ENCODE measurements at regions not wholly inside any gene's neighbourhood (a gene's known extent, or its start where the extent isn't known, plus 50 kb on each side); places are given as distances from the start of the nearest gene placed in this dataset.
"Not testable (repeated sequence)": the region's sequence is repeated elsewhere in the genome, so short reads cannot be mapped to it uniquely, and the experiment has no call there.

DNA sequence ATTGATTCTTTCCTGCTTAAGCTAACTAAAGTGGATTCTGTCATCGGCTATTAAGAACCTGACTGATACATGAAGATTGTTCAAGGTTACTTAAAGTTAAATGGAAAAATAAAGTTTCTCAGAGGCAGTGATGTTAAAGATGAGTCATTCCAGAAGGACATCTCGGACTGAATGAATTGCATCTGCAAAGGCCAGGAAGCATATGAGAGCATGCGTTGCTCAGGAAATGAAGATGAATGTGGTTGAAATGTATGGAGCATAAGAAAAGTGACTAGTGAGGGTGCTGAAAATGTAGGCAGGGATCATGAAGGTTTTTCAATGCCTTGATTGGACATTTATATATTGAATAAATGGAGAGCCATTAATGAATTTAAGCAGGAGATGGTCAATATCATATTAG, 133.9 kb upstream of the GHITM start:
- DNase-seq: no peak

DNA sequence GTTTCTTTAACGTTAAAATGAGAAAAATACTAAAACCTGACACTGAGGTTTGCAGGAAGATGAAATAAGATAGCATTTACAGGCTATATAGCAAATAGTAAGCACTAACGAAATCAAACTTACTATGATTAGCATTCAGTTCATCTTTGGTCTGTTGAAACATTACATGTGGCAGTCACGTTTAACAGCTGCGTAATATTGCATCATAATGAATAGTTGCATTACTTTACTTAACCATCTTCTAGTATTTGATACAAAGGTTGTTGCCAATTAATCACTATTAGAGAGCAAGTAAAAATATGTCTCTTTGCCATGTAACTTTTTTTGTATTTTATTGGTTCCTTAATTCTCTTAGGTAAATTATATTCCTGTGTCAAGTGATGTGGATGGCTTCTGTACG, 131.8 kb upstream of the GHITM start:
- DNase-seq: no peak

DNA sequence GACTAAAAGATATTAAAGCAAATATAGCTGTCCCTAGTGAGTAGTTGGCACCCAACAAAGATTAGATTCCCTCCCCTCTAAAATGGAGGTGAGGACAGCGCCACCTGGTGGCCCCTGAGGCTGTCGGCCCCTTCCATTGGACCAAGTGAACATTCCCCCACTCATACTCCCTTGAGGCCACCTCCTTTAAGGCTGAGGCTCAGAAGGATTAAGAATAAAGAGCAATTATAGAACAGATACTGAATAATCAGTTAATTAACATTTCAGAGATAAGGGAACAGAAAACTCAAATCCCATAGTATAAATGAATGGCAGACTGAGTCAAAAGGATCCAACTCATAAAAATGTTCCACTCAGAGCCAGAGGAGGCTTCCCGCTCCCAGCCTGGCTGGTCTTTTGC, 130.4 kb upstream of the GHITM start:
- DNase-seq: peak; percentile 70

DNA sequence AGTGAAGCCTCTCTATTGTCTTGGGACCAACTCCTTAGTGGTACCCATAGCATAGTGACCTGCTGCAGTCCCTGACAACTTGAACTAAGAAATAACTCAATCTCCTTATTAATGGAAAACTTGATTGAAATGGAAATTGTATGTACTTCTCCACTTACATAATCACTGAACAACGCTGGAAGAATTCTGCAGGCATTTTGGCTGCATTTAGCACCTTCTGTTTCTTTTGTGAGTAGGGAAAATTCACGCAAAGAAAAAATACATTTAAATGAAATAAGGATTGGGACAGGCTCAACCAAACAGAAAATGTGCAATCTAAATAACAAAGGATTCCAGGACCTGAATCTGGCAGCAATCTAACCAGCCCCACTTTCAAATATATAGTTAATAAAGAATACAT, 126.9 kb upstream of the GHITM start:
- DNase-seq: no peak

DNA sequence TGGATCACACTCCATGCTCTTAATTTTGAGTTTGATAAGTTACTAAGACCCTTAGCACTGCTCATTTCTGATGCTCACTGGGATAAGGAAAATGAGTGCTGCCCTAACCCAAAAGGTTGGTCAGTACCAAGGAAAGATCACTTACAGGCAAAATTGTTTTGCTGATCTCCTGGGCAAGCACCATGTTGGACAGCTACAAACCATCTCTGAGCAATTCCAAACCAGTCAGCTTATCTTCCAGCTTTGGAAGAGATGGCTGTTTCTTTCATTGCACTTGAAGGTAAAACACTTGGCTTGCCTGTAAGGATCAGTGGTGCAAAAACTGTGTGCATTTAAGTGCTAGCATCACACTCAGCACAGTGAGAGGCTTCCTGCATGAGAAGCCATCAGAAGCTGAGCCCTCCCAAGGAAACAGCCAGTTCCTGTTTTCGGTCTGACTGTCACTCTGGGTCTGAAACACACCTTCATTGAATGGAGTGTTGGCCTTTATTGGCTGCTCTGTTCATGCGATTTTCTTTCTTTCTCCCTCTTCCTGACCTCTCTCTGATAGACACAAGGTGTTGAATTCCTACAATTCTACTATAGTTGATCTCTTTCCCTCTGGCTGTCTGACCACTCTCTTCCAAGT, 126.4 kb upstream of the GHITM start:
- DNase-seq: no peak

DNA sequence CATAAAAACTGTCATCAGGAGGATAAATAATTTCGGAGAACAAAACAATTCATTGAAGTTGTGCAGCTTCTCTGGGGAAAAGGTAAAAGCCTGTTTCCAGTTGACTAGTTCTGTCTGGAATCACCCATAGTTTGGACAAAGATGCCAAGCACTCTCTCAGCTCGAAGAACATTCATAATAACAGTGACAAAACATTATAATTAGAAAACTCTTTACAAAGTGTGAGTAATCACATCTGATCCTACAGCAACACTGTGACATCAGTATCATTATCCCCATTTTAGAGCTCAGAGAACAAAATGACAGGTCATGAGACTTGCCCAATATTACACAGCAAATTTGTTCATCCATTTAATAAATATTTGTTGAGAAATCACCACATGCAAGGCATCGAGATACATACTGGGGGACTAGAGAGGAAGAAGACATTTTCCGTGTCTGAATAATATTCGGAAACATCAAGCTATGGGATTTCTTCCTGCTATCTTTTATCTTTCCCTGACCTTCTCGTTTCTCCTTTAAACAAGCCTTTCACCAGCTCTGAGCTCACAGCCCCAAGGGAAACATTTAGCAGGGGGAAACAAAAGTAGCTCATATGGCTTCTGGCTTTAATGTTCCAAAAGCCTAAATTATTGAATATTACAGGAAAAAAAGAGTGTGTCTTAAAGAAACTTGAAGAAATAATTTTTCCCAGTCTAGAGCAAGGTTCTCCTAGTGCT, 123.3 kb upstream of the GHITM start:
- no peak for DNase-seq

DNA sequence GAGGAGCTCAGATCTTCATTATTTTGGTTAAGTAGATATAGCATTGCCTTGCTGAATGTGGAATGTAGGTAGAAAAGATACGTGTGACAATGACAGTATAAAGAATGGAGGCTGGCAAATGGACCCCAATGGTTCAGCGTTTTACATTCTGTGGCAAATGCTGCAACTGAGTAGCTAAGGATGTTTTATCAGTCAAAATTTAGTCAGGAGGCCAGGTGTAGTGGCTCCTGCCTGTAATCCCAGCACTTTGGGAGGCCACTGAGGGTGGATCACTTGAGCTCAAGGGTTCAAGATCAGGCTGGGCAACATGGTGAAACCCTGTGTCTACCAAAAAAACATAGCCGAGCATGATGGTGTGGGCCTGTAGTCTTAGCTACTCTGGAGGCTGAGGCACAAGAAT, 120.5 kb upstream of the GHITM start:
- DNase-seq: no peak

DNA sequence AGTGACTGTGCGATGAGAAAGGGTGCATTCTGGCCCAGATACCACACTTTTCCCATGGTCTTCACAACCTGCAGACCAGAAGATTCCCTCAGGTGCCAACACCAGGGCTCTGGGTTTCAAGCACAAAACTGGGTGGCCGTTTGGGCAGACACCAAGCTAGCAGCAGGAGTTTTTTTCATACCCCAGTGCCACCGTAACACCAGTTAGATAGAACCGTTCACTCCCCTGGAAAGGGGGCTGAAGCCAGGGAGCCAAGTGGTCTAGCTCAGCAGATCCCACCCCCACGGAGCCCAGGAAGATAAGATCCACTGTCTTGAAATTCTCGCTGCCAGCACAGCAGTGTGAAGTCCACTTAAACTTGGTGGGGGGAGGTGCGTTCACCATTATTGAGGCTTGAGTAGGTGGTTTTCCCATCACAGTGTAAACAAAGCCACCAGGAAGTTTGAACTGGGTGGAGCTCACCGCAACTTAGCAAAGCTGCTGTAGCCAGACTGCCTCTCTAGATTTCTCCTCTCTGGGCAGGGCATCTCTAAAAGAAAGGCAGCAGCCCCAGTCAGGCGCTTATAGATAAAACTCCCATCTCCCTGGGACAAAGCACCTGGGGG, 119.4 kb upstream of the GHITM start:
- DNase-seq: not testable (repeated sequence)

DNA sequence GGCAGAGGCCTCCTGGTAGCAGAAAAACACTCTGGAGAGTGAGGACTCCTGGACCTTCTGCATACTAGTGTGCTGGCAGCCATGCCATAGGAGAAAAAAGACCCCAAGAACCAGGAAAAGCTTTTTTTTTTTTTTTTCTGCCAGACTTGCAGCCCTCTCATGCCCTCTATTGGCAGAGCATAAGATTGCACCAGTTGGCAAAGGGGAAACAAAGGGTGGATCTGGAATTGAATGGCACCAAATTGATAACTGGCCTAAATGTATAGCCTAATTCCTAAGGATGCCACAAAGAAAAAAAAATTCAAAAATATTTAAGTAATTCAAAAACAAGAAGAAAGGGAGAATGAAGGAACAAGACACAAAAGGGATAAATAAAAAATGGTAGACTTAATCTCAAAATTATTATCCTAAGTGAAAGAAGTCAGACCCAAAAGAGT, 112.5 kb upstream of the GHITM start:
- DNase-seq: no peak

DNA sequence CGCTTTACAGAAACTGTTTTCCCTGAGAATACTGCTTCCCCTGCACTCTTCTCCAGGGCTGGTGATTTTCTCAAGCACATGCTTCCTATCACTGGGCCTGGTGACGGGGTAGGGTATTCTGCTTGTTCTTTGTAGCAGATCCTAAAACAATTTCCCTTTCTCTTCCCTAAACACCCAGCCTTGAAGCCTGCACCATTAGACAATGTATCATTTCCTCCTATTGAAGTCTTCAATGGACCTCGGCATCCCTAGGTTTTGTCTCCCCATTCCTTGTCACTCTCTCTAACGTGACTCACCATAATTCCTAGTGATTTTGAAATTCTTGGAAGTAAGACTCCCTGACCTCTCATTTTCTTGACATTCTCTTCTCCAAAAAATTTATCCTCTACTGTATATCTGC, 109.5 kb upstream of the GHITM start:
- no peak for DNase-seq

DNA sequence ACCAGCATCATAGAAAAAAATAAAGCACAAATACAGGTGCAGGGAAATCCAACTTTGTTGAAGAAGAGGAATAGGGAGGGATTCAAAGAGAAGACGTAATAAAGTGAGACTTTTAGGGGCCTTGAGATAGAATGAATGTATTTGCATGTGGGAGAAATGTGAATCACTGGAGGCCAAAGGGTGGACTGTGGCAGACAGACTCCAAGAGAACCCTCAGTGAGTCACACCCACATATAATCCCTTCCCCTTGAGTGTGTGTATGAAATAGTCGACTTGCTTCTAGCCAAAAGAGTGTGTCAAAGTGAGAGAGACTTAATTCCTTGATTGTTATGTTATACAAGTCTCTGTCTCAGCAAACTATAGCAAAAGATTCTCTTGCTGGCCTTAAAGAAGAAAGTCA, 101.3 kb upstream of the GHITM start:
- no peak for DNase-seq

DNA sequence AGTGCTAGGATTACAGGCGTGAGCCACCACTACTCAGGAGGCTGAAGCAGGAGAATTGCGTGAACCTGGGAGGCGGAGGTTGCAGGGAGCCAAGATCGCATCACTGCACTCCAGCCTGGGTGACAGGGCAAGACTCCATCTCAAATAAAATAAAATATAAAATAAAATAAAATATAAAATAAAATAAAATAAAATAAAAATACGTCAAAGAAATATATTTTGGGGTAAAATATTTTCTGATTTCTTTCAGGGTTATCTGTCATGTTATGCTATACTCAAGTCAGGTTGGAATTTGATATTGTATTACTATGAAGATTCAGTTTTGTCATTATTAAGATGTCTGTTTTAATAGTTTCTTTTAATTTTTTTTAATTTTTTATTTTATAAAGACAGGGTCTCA, 99.4 kb upstream of the GHITM start:
- no peak for DNase-seq

DNA sequence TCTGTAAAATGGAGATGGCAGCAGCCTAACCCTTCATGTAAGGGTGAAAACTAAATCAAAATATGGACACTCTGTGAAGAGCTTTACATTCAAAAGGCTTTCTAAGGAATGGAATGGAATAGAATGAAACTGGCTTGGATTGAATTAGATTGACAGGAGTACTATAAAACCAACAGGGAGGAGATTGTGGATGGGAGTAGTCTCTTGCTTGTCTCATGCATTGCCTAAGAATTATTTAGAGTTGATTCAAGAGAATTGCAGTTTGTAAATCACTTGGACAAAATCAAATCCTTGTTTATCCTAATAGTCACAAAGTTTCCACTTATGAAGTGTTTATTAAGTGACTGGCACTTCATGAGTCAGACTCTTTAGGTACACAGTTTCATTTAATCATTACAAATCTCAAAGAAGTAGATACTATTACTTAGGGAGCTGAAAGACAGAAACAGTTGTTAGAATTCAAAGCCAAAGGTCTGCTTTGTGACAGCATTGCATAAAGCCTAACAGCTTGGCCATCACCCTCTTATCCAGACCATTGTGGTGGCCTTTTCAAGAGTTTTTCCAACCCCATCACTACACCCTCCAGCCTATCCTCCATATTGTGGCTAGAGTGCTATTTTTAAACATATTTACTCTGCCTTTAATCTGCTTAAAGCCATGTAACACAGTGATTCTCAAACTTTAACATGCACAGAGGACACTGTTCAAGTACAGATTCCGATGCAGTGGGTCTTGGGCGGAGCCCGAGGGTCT, 91.9 kb upstream of the GHITM start:
- no peak for DNase-seq

DNA sequence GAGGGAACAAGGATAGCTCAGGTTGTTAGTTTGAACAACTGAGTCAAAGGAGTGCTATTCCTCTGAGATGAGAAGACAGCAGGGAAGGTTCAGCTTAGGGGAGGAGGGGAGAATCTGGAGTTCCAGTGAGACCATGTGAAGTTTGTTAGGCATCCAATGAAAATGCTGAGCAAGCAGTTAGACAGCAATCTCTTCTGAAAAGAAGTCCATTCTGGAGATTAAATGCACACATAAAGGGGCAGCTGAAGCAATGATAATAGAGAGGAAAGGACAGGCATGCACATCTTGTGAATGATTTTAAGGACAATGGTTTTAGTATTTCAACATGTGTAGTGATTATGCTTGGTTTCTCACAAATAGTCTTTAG, 89.7 kb upstream of the GHITM start:
- no peak for DNase-seq

DNA sequence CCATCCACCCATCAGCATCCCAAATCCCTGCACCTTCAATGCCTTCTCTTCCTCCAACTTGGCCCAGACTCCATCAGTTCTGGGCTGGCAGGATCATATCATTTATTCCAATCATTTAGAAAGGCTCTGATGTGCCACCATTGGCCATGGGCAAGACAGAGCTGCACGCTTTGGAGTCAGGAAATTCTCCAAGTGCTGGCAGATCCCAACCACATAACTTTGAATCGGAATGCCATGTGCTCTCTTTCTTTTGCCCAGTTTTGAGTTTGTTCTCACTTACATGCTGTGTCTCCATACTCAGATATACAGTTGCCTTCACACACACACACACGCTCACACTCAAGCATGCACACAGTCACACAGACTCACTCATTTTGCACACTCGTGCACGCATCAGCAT, 85.7 kb upstream of the GHITM start:
- no peak for DNase-seq

DNA sequence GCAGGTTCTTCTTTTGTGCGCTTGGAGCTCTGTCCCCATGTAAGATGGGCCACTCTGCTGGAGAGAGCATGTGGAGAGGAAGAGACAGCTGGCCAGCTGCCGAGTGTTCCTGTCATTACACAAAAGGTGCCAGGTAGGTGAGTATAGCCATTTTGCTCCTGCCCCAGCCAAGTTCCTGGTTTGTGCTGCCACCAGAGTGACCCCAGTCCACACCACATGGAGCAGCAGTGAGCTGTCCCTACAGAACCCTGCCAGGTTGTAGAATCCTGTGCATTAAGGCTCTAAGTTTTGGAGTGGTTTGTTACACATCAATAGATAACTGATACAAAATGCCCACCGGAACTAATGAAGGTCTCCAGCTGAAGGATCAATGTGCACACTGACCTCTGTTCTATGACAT, 84.6 kb upstream of the GHITM start:
- no peak for DNase-seq

DNA sequence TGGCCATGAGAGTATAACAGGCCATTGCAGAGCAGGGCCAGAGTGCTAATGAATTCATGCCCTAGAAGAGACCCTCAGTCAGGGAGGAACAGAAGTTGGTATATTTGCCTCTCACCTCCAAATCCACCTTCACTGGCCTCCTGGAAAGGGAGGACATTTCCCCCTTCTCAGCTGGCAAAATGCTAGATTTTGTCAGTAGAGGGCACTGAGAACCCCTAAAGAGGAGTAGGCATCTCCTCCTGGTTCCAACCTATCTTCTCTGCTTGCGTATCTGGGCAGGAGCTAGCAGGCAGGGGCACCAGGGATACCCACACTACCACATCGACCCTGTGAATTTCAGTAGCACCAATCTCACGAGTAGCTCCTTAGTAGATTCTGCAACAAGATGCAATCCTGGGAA, 79.8 kb upstream of the GHITM start:
- no peak for DNase-seq

DNA sequence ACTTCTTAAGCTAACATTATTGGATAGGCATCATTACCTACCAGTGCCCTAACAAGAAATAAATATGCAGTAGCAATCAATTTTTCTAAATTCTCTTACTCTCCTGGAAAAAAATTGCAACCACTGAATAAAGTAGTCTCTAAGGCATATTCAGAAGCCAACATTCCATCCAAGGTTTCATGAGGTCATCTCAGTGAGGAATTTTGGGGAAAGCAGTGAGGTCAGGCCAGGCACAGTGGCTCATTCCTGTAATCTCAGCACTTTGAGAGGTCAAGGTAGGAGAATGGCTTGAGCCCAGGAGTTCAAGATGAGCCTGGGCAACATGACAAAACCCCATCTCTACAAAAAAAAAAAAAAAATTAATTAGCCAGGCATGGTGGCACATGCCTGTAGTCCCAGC, 75.9 kb upstream of the GHITM start:
- DNase-seq: no peak

DNA sequence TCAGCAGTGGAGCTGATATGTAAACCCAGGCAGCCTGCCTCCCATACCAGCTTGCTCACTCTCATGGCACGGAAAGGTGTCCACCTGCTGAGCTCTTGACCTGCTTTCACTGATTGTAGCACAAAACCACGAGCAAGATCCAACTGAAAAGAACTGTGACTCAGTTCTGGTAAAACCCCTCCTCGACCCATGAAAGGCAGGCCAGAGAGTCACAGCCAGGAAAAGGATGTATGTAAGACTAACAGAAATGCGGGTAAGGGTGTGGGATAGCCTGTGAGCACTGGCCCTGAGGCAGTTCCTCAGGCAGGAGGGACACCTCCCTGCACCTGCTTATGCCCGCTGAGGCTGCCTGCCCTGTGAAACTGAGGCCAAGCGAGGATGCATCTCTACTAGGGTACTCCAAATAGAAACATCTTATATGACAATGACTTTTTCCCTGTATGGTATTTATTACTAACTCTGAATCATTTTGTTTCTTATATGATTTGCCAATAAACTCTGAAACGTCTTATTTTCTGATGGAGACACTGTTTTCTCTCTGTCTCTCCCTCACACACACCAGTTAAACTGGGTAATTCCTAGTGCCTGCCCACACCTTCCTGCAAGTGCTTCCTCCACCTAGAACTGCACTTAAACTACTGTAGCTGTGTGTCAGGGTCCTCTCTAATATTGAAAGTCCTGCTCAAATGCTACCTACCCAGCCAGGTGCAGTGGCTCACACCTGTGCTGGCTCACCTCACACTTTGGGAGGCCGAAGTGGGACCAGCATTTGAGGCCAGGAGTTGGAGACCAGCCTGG, 73.3 kb upstream of the GHITM start:
- DNase-seq: no peak

DNA sequence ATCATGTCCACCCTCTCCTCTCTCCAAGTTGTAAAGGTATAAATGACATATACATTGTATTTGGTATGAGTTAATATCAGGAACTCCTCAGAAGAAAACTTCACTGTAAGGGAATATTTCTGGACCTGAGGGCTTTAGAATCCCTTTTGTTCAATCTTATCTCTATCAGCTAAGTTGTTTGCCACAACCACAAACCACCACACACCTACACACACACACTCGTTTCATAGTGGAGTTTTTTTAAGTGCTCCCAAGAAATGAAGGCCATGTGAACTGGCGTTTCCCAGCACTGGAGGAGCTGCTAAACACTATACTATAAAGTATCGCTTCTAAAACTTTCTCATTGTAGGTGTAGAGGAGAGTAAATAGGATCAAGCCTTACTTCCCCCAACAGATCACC, 64.8 kb upstream of the GHITM start:
- DNase-seq: no peak

DNA sequence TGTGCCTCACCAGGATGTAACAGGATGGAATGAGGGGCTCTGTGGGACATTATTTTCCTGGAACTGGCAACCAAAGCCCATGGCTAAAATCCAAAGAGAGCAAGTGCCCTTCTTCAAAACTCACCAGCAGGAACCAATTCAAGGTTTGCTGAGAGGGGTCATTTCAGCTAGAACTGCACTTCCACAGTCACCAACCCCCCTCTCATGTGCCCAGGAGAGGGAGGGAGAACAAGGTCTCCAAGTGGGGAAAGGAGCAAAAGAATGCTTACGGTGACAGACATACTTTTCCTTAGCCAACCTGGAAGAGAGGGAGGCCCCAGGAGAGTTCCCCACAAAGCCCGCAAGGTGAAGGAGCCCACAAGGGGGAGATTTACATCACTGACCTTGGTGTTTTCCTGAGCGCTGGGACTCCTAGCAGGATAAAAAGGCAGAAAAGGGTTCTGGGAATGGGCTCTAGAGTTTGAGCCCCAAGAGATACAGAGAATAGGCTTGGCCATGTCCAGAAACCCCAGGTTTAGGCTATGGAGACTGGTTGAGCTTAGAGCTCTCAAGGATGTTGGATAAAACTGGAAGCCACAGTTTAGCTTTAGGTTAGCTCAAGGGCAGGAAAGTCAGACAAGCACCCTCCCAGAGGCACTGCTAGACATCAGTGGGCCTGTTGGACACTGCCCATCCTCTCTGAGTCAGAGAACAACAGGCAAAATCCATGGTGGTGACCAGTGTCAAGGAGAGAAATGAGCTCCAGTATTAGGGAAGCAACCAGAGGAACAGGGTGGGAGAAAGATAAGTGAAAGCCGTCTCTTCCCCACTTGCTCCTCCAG, 63.9 kb upstream of the GHITM start:
- DNase-seq: no peak

DNA sequence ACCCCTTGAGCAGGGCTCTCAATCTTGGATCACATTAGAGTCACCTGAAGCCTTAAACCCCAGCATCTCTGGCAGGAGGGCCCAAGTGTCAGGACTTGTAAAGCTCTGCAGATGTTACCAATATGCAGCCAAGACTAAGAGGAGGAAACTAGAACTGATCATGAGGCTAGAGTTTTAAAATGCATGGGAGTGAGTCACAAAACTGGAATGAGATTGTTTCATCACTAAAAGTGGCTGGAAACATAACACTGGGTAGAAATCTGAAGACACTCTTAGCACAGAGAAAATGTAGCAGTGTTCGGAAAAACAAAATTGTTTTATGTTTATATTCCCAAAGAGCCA, 63.3 kb upstream of the GHITM start:
- no peak for DNase-seq
